NCI-H526 (cell line): ENCODE measurements at regions not wholly inside any gene's neighbourhood (a gene's known extent, or its start where the extent isn't known, plus 50 kb on each side); places are given as distances from the start of the nearest gene placed in this dataset.
"Not testable (repeated sequence)": the region's sequence is repeated elsewhere in the genome, so short reads cannot be mapped to it uniquely, and the experiment has no call there.

Experiments used
- DNase-seq, 2 experiments: peaks; one replicate each; lab custom pipeline; 2025; lab: John Stamatoyannopoulos, UW

DNA sequence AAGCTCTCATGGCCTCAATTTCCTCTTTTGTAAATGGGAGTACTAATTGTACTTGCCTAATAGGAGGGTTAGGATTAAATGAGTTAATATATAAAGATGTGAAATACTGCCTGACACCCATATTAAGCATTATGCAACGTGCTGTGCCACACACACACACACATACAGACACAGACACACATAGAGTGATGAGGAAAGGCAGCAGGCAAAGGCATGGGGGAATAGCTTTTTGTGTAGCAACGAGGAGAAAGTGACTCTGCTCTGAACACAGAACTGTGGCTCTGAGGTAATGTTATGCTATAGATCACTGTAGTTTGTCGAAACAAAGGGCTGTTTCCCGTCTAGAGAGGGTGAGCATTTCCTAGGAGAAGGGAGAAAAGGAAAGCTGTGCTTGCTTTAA, 233.3 kb upstream of the SLCO3A1 start:
- no peak for DNase-seq

DNA sequence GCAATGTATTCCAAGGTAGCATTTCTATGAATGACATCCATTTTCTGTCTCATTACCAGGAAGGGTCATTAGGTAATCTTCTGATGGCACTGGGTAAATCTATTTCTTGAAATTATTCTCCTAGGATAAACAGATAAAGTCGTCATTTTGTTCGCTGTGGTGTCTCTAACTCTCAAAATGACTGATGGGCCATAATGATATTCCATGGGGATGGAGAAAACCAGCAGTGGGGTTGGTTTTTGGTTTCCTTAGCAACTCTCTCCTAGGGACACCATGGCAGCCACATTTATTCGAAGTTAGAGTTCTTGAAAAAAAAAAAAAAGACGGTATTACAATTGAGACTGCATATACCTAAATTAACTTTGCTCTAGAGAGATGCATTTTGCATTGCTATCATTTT, 231.3 kb upstream of the SLCO3A1 start:
- DNase-seq = no peak

DNA sequence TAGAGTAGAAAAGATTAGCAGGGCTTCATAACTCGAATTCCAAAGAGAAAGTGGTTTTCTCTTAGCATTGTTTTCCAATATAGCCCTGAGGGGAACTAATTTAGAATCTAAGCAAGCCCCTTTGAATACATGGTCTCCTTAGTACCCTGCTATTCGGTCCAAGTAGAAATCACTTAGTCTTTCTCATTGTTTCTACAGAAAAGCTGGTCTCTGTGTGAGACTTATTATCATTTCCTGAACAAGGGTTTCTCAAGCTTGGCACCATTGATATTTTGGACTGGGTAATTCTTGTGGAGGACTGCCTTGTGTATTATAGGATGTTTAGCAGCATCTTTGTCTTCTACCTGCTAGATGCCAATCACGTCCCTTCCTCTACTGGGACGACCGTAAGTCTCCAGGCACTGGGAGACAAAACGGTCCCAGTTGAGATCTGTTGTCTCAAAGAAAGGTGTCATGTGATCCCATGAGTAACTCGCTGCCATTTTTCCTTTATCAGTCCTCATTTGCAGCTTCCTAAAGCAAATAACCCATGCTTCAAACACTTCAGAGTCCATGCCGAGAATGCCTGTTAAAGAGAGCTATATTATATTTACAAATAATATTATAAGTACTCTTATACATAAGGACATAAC, 230.7 kb upstream of the SLCO3A1 start:
- DNase-seq = no peak

DNA sequence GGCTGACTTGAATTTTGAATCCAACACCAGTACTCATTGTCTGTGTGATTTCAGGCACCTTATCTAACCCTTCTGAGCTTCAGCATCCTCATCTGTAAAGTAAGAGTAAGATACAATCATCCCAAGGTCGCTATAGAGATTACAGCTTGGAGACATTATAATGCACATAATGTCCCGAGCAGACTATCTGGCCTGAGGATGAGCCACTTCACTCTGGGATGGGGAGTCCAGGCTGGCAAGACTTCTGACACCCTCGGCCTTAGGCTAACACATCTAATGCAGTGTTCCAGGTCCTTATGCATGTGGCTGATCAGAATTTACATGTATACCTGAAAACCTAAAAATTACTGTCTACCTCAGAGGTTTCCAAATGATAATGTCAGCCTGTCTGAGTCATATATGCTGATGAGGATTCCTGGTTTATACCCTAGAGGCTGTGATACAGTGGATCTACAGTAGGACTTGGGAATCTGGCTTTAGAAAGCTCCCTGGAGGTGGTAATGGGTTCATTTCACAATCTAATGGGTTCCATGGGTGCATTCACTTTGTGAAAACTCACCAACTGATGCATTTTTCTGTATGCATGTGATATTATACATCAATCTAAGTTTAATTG, 229.0 kb upstream of the SLCO3A1 start:
- DNase-seq = no peak

- DNase-seq = no peak
These were observed 228.0 kb upstream of the SLCO3A1 start for GRCh38 chr15:91625506-91625905.

GRCh38 chr15:91627473-91628278, 225.8 kb upstream of the SLCO3A1 start:
- DNase-seq = no peak

DNA sequence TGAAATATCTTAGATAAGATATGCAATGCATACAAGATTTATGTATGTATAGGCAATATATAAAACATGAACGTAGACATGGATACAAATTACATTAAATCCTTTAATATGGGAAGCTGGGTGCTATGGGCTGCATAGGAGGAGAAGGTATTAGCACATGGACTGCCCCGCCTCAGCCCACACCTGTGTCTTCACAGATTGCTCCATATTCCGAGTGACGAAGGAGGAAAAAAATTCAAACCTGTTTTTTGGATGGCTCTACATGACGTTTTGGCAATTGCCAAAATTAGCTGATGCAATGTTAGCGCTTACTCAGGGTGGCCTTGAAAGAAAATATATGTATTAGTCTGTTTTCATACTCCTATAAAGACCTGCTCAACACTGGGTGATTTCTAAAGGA, 223.4 kb upstream of the SLCO3A1 start:
- DNase-seq = no peak

- DNase-seq = no peak
These were observed 221.3 kb upstream of the SLCO3A1 start for GRCh38 chr15:91632176-91632575.

DNA sequence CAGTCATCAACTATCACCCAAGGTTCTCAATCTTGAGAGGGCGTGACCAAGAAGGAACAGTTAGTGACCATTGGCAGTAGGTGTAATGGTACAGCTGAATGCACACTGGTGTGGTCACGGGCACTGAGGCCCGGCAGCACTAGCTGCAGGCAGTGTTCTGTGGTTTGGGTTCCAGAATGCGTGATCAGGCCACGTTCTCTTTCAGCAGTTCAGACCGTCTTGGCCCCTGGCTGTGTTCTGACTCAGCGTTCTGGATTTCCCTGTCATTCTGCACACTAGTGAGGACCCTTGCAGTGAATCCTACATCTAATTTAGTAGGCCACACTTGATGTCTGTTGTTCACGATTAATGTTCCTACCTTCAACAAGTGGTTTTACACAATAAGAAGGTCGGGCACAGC, 220.5 kb upstream of the SLCO3A1 start:
- no peak for DNase-seq

GRCh38 chr15:91634179-91634578, 219.3 kb upstream of the SLCO3A1 start:
- DNase-seq = no peak

DNA sequence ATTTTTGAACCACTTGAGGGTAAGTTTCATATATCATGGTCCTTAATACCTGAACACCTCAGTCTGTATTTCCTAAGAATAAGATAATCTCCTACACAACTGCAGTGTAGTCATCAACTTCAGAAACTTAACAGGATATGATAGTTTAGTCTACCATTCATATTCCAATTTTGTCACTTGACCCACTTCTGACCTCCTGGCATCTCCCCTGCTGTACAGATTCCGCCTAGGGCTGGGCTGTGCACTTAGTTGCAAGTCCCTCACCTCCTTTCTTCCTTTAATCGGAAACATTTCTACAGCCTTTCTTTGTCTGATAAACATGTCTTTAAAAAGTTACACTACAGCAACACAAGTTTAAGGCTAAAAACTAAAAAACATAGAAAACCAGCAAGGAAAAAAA, 218.4 kb upstream of the SLCO3A1 start:
- no peak for DNase-seq

GRCh38 chr15:91635641-91636040, 217.9 kb upstream of the SLCO3A1 start:
- no peak for DNase-seq

GRCh38 chr15:91649016-91649415, 204.5 kb upstream of the SLCO3A1 start:
- DNase-seq = no peak

- DNase-seq = no peak
These were observed 203.6 kb upstream of the SLCO3A1 start for GRCh38 chr15:91649831-91650321.

DNA sequence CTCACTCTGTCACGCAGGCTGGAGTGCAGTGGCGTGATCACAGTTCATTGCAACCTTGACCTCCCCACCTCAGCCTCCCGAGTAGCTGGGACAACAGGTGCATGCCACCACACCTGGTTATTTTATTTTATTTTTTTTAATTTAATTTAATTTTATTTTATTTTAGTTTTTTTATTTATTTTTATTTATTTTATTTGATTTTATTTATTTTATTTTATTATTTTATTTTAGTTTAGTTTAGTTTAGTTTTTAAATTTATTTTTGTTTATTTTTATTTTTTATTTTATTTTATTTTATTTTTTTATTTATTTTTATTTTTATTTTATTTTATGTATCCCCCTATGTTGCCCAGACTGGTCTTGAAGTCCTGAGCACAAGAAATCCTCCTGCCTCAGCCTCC, 202.3 kb upstream of the SLCO3A1 start:
- no peak for DNase-seq

GRCh38 chr15:91652610-91653207, 200.8 kb upstream of the SLCO3A1 start:
- no peak for DNase-seq

DNA sequence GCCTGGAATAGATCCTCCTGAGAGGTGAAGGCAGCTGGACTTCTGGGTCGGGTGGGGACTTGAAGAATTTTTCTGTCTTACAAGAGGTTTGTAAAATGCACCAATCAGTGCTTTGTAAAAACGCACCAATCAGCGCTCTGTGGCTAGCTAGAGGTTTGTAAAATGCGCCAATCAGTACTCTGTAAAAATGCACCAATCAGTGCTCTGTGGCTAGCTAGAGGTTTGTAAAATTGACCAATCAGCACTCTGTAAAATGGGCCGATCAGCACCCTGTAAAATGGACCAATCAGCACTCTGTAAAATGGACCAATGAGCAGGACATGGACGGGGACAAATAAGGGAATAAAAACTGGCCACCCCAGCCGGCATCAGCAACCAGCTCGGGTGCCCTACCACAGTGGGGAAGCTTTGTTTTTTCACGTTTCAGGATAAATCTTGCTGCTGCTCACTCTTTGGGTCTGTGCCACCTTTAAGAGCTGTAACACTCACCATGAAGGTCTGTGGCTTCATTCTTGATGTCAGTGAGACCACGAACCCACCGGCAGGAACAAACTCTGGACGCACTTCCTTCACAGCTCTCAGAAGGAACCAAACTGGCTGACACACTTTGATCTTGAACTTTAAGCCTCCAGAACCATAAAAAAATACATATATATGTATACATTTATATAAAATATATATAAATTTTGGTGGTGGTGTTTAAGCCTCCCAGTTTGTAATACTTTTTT, 197.8 kb upstream of the SLCO3A1 start:
- not testable (repeated sequence) for DNase-seq

DNA sequence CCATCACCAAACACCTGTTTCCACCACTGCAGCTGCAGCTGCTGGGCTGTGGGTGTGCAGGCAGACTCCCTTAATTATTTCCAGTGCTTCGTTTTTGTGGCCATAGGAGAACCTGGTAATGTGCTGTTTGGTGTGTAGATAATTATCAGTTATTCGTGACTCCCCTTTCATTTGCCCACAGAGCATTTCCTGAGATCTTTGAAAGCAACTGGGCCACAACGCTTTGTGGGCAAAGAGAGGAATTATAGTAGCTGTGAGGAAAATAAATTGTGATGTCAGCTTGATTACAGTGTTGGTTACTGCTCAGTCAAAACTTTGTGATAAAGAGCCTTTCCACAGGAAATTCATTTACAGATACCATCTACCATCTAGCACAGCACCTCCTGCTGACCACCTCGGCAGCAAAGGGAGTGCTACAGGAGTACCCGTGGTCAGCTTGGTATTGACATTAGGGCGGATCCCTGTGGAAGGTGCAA, 193.3 kb upstream of the SLCO3A1 start:
- DNase-seq = no peak

GRCh38 chr15:91664224-91664836, 189.2 kb upstream of the SLCO3A1 start:
- no peak for DNase-seq

DNA sequence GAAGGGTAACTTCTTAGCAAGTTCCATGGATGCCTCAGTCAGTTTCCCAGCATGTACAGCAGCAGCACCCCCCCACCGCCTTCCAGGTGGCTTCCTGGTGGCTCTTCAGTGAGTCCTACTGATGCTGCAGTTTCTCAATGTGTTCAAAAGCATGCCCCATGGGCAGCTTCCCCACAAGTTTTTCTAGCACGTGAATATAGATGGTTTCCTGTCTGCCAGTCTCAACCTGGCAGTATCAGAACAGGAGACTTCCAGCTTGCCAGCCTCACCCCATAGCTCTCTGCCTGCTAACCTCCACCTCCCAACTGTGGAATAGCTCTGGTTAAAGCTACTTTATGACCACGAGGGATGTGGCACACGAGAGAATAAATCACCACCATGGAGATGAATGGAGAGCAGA, 188.3 kb upstream of the SLCO3A1 start:
- DNase-seq = no peak

DNA sequence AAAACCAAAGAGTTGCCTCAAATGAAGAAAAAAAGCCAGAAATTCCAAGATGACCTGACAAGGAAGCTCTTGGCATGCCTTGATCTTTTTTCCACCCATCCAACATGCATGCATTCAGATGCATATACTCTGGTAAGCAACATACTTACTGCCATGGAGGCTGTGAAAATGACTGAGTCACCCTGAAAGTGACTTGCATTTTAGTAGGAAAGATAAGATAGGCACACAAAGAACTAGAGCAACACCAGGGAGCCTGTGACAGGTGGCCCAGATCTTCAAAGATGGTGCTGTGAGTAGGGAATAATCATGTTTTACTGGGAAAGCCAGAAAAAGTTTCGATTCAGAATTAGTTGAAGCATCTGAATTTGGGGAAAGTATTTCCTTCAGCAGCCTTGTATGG, 185.1 kb upstream of the SLCO3A1 start:
- DNase-seq = no peak
